HEK293 (cell line): ENCODE measurements at regions not wholly inside any gene's neighbourhood (a gene's known extent, or its start where the extent isn't known, plus 50 kb on each side); places are given as distances from the start of the nearest gene placed in this dataset.

Source experiments
- MEIS1 ChIP-seq: sonication (generic); formaldehyde crosslinking; IDR thresholded peaks from 2 replicates; pipeline ENCODE4 v1.8.1; 2022; ENCODE audit warnings: missing genetic modification reagents, mild to moderate bottlenecking, borderline replicate concordance
- MYNN ChIP-seq: fragments of 450-650 bp; formaldehyde crosslinking; IDR thresholded peaks from 2 replicates; pipeline ENCODE4 v1.5.1; 2016; ENCODE audit warnings: missing biosample characterization, missing genetic modification characterization, borderline replicate concordance
- SP2 ChIP-seq: fragments of 450-650 bp; formaldehyde crosslinking; IDR thresholded peaks from 2 replicates; pipeline ENCODE4 v1.5.1; 2016; ENCODE audit warnings: missing biosample characterization, missing genetic modification characterization
- ZNF221 ChIP-seq: fragments of 450-650 bp; formaldehyde crosslinking; IDR thresholded peaks from 2 replicates; pipeline ENCODE4 v1.5.1; 2017; ENCODE audit warnings: missing biosample characterization, missing genetic modification characterization, borderline replicate concordance
- TF ChIP-seq, protein P1 (sequence below): fragments of 450-650 bp; formaldehyde crosslinking; IDR thresholded peaks from 2 replicates; pipeline ENCODE4 v1.5.1; 2016; ENCODE audit warnings: missing biosample characterization, missing genetic modification characterization
- TF ChIP-seq, protein P2 (sequence below): fragments of 450-650 bp; formaldehyde crosslinking; IDR thresholded peaks from 2 replicates; pipeline ENCODE4 v1.5.1; 2016; ENCODE audit warnings: missing biosample characterization, missing genetic modification characterization

DNA sequence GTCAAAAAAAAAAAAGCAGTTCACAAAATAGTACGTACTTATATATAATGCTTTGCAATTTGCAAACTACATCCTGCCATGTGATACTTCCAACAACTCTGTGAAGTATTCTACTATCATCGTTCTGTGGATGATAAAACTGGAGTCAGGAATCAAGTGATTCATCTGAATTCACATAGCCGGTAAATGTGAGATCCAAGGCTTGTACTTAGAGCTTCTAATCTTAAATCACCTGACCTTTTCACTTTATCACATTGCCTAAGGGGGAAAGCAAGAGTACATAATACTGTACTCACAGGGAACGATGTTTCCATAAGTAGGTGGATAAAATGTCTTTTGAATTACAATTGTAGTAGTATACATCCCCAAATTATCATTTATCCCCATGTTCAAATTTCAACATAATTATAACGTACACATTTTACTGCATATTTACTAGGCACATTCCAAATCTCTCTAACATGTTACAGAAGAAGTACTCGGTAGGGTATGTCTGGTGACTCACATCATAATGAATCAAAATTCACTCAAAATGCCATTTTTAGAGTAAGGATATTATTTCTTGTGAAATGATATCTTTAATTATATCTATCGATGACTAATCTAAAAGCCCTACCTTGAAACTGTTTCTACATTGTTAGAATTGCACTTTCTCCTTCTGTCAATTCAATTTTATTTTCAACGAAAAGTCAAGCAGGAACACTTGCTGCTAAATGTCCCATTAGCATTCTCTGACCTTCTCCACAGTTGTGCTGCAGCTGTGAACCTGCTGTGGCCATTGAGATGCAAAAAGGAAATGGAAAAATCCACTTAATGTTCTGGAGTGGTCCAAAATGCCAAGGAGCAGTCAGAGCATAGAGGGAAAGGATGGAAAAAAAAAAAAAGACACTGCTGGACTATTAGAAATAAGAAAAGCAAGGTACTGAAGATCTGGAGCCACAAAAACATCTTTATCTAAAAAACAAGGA is 78.9 kb downstream of the OR2K2 start:
- TF ChIP-seq SP2 (tag by site-specific recombination) = no peak
- TF ChIP-seq, protein P1, sequence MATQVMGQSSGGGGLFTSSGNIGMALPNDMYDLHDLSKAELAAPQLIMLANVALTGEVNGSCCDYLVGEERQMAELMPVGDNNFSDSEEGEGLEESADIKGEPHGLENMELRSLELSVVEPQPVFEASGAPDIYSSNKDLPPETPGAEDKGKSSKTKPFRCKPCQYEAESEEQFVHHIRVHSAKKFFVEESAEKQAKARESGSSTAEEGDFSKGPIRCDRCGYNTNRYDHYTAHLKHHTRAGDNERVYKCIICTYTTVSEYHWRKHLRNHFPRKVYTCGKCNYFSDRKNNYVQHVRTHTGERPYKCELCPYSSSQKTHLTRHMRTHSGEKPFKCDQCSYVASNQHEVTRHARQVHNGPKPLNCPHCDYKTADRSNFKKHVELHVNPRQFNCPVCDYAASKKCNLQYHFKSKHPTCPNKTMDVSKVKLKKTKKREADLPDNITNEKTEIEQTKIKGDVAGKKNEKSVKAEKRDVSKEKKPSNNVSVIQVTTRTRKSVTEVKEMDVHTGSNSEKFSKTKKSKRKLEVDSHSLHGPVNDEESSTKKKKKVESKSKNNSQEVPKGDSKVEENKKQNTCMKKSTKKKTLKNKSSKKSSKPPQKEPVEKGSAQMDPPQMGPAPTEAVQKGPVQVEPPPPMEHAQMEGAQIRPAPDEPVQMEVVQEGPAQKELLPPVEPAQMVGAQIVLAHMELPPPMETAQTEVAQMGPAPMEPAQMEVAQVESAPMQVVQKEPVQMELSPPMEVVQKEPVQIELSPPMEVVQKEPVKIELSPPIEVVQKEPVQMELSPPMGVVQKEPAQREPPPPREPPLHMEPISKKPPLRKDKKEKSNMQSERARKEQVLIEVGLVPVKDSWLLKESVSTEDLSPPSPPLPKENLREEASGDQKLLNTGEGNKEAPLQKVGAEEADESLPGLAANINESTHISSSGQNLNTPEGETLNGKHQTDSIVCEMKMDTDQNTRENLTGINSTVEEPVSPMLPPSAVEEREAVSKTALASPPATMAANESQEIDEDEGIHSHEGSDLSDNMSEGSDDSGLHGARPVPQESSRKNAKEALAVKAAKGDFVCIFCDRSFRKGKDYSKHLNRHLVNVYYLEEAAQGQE = no peak
- no peak for TF ChIP-seq ZNF221 (tag by site-specific recombination)
- TF ChIP-seq MYNN (tag by site-specific recombination) = no peak
- TF ChIP-seq, protein P2, sequence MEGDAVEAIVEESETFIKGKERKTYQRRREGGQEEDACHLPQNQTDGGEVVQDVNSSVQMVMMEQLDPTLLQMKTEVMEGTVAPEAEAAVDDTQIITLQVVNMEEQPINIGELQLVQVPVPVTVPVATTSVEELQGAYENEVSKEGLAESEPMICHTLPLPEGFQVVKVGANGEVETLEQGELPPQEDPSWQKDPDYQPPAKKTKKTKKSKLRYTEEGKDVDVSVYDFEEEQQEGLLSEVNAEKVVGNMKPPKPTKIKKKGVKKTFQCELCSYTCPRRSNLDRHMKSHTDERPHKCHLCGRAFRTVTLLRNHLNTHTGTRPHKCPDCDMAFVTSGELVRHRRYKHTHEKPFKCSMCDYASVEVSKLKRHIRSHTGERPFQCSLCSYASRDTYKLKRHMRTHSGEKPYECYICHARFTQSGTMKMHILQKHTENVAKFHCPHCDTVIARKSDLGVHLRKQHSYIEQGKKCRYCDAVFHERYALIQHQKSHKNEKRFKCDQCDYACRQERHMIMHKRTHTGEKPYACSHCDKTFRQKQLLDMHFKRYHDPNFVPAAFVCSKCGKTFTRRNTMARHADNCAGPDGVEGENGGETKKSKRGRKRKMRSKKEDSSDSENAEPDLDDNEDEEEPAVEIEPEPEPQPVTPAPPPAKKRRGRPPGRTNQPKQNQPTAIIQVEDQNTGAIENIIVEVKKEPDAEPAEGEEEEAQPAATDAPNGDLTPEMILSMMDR = no peak
- TF ChIP-seq MEIS1 (CRISPR knock-in tag) = no peak
